Breast epithelium (tissue), 3 donors: ENCODE measurements at regions not wholly inside any gene's neighbourhood (a gene's known extent, or its start where the extent isn't known, plus 50 kb on each side); places are given as distances from the start of the nearest gene placed in this dataset.

Experiments
- CTCF ChIP-seq, 3 donors: fragments of 450-650 bp; IDR thresholded peaks; one replicate each; pipeline ENCODE4 v1.5.1; 2016 to 2017; ENCODE audit warnings: antibody characterized with exemption in 3 of 3, mild to moderate bottlenecking in 3 of 3, moderate library complexity in 3 of 3
- POLR2A ChIP-seq: fragments of 450-650 bp; IDR thresholded peaks from one replicate; pipeline ENCODE4 v1.6.1; 2016; ENCODE audit warnings: antibody characterized with exemption, mild to moderate bottlenecking, moderate library complexity
- POLR2AphosphoS5 ChIP-seq, 3 donors: sonication (generic); formaldehyde crosslinking; IDR thresholded peaks; one replicate each; pipeline ENCODE4 v1.6.1; 2017; ENCODE audit warnings: antibody characterized with exemption in 3 of 3

- TF ChIP-seq CTCF (IDR thresholded peaks at IDR 0.05) (no peak), POLR2A (no peak), POLR2AphosphoS5 (IDR thresholded peaks at IDR 0.05) (no peak)
Observed at GRCh38 chr12:59252731-59253130, 332.4 kb upstream of the LRIG3 start.
